ENCODE measurements at regions not wholly inside any gene's neighbourhood (a gene's known extent, or its start where the extent isn't known, plus 50 kb on each side); places are given as distances from the start of the nearest gene placed in this dataset.

- intact Hi-C loops (cut with micrococcal nuclease) (no loop called here), dilution Hi-C loops (cut with MboI; ENCODE audit: extremely low pct_ligation_motif_present, low sequenced_read_pairs) (no loop called here)
- no peaks in the 10 kb centered on the region for H3K27me3 ChIP-seq (ENCODE audit: control insufficient read depth in 2 of 2, insufficient read depth in 2 of 2, low read length in 2 of 2)
- H3K79me2 ChIP-seq (ENCODE audit: control insufficient read depth, insufficient read depth, low read length) = no peaks in the 10 kb centered on the region
- no peak overlapping the region for H3K27ac ChIP-seq (ENCODE audit: insufficient read depth, low read depth, low read length)
- BruUV-seq (replicated peaks) = no TSS peak
- POLR2A ChIA-PET = no interaction called here
- no peaks in the 10 kb centered on the region for H3K4me1 ChIP-seq (ENCODE audit: control insufficient read depth, extremely low read depth, insufficient read depth, low read length)
- no peak overlapping the region for H3K9ac ChIP-seq (replicated peaks; ENCODE audit: extremely low read depth, insufficient read depth, low read length)
- no peaks in the 10 kb centered on the region for H3K9me1 ChIP-seq (replicated peaks; ENCODE audit: control insufficient read depth, extremely low read depth, insufficient read depth, low read length)
- H3K36me3 ChIP-seq (ENCODE audit: control insufficient read depth in 2 of 2, extremely low read depth in 1 of 2, insufficient read depth in 2 of 2, low read length in 2 of 2) = no peaks in the 10 kb centered on the region
- no peak overlapping the region for H2AFZ ChIP-seq (ENCODE audit: low read depth, low read length)
- no peak overlapping the region for H3K4me3 ChIP-seq (replicated peaks in 1 of 3; ENCODE audit: insufficient read depth in 1 of 3, low read depth in 1 of 3, low read length in 3 of 3)
- no peak overlapping the region for H3K4me2 ChIP-seq (ENCODE audit: insufficient read depth, low read length)
- CTCF ChIA-PET = no interaction called here
- no peaks in the 10 kb centered on the region for H4K20me1 ChIP-seq (replicated peaks; ENCODE audit: control insufficient read depth, extremely low read depth, insufficient read depth, low read length)
- H3K9me3 ChIP-seq (replicated peaks; ENCODE audit: control insufficient read depth, insufficient read depth, low read length) = no peaks in the 10 kb centered on the region
- DNase-seq (ENCODE audit: low read depth, low spot score) = no peak
- no peak for TF ChIP-seq GATA2 (IDR thresholded peaks at IDR 0.05; ENCODE audit: insufficient read depth, insufficient read length, low read depth, low read length)
- no peak for TF ChIP-seq EZH2 (IDR thresholded peaks at IDR 0.05; ENCODE audit: borderline replicate concordance, low read depth, low read length, severe bottlenecking)
- no peak for TF ChIP-seq POLR2AphosphoS5 (IDR thresholded peaks at IDR 0.05; ENCODE audit: insufficient read depth, low read depth, low read length)
- TF ChIP-seq JUN (IDR thresholded peaks at IDR 0.05; ENCODE audit: borderline replicate concordance, insufficient read depth, insufficient read length, low read depth) = no peak
- TF ChIP-seq FOS (IDR thresholded peaks at IDR 0.05; ENCODE audit: borderline replicate concordance, insufficient read depth, low read length) = no peak
- TF ChIP-seq, protein P1, sequence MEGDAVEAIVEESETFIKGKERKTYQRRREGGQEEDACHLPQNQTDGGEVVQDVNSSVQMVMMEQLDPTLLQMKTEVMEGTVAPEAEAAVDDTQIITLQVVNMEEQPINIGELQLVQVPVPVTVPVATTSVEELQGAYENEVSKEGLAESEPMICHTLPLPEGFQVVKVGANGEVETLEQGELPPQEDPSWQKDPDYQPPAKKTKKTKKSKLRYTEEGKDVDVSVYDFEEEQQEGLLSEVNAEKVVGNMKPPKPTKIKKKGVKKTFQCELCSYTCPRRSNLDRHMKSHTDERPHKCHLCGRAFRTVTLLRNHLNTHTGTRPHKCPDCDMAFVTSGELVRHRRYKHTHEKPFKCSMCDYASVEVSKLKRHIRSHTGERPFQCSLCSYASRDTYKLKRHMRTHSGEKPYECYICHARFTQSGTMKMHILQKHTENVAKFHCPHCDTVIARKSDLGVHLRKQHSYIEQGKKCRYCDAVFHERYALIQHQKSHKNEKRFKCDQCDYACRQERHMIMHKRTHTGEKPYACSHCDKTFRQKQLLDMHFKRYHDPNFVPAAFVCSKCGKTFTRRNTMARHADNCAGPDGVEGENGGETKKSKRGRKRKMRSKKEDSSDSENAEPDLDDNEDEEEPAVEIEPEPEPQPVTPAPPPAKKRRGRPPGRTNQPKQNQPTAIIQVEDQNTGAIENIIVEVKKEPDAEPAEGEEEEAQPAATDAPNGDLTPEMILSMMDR (IDR thresholded peaks at IDR 0.05; ENCODE audit: extremely low read depth in 1 of 2, insufficient read depth in 1 of 2, low read depth in 1 of 2, low read length in 2 of 2) = no peak
- no peak for TF ChIP-seq POLR2A (IDR thresholded peaks at IDR 0.05; ENCODE audit: low read depth, low read length)
- TF ChIP-seq MYC (IDR thresholded peaks at IDR 0.05; ENCODE audit: low read depth, low read length) = no peak
- no peak for TF ChIP-seq MAX (IDR thresholded peaks at IDR 0.05; ENCODE audit: insufficient read depth, insufficient read length)
- no peak for FAIRE-seq
Measured at GRCh38 chr3:177917234-177917861, 618.9 kb upstream of the KCNMB2 start.
